OCI-M2 (cell line): ENCODE measurements at regions not wholly inside any gene's neighbourhood (a gene's known extent, or its start where the extent isn't known, plus 50 kb on each side); places are given as distances from the start of the nearest gene placed in this dataset.
"Not testable (repeated sequence)": the region's sequence is repeated elsewhere in the genome, so short reads cannot be mapped to it uniquely, and the experiment has no call there.

ENCODE experiments used
- DNase-seq: peaks from one replicate; lab custom pipeline; 2025; ENCODE audit not compliant: unreplicated experiment; lab: John Stamatoyannopoulos, UW

- no peak for DNase-seq
Measured at GRCh38 chr3:187540847-187541246, 129.3 kb downstream of the SST start.

GRCh38 chr3:187536185-187536584 is 134.0 kb downstream of the SST start:
- DNase-seq, result no peak

- no peak for DNase-seq
Measured at GRCh38 chr3:187533797-187534196, 136.4 kb downstream of the SST start.

DNA sequence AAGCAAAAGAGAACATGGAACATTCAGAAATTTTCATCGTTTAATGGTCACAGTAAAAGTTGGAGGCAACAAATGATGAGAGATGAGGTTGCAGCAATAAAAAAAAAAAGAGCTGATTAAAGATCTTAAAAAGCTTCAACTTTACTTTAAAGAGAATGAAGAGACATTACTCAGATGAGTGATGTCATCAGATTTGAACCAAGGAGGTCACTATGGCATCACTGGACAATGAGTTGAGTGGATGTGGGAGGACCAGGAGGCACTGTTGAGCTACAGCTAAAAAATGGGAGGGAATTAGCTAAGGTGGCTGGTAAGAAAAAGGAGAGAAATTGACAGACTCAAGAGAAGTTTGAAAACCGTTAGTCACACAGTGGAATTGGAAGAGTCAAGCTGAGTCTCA is 138.4 kb downstream of the SST start:
- DNase-seq, result no peak

DNA sequence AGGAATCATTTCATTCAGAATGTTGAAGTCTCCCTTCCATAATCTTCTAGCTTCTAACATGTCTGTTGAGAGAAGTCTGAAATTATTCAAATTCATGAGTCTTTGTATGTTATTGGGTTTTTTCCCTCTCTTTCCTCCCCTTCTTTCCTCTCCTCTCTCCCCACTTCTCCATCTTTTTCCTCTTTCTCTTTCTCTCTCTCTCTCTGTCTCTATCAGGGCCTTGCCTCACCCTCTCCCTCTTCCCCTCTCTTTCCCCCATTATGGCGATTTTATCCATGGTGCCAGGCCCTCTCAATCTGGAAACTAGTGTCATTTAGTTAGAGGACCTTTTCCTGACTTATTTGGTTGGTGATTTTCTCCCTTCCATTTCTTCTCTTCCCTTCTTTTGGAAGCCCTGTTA is 147.3 kb downstream of the SST start:
- peak; percentile 75 for DNase-seq

- peak; percentile 75 for DNase-seq
Measured at GRCh38 chr3:187522293-187522692, 147.9 kb downstream of the SST start.

- DNase-seq, result no peak
Measured at GRCh38 chr3:187521546-187521945, 148.6 kb downstream of the SST start.

- DNase-seq, result no peak
Measured at GRCh38 chr3:187520027-187520945, 149.9 kb downstream of the SST start.

GRCh38 chr3:187519428-187519890 is 150.7 kb downstream of the SST start:
- DNase-seq, result no peak

- DNase-seq, result no peak
Measured at GRCh38 chr3:187518616-187519015, 150.4 kb downstream of the RTP4 start.

DNA sequence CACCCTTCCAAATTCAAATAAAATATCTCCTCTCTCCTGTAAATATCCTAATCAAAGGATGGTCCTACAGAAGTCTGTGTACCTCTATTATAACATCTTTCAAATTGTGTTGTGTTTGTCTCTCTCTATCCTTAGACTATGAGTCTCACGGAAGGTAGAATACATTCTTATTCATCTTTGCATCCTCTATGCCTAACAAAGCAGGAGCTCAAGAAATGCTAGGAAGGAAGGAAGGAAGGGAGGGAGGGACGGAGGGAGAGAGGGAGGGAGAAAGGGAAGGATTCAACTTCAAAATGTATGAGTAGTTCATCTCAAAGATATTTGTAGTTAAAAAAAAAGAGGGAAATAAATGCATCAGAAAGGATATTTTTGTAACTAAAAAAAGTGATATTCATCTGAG is 150.0 kb downstream of the RTP4 start:
- no peak for DNase-seq

DNA sequence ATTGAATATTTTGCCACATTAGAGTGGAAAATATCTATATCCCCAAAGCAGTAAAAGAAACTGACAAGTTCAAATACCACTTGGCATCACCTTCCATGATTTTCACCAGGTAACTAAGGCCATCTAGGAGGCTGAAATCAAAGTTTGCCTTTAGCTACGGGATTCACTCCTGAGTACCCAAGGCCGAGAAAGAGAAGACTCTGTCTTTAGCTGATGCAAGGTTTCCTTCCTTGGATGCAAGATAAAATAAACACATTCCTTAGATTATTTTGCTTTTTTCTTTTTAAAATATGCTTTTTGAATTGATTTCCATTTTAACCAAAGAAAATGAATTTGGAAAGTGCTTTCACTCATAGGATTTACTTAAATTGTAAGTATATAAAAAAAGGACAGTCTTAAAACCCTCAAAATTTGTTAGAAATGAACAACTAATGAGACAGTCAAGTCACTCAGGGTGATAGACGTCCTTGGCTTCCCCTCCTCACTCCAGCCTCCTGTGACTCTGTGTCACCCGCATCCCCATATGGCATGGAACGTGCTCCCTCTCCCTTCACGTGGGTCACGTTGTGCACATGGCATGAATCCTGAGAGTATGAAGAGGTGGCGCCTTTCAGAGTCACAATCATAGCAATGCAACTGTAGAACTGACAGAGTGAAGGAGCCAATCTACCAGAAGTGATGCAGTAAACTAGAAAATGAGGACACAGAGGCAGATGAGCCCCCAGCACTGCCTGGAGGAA is 148.4 kb downstream of the RTP4 start:
- no peak for DNase-seq

DNA sequence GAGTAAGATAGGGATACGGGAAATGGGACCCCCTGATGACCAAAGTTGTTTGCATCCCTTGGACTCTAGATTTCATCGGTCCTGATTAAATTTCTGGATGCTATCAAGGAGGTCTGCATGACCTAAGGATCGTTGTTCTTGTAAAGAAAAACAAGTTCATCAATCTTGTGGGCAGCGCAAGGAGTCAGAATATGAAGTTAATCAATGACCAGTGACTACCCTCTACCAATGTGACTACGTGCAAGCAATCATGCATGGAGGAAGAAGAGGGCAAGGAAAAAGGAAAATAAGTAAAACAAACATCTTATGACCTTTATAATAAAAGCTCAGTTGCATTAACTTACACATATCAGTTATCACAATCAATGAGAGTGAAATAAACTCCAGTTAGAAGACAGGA is 139.7 kb downstream of the RTP4 start:
- DNase-seq, result no peak

DNA sequence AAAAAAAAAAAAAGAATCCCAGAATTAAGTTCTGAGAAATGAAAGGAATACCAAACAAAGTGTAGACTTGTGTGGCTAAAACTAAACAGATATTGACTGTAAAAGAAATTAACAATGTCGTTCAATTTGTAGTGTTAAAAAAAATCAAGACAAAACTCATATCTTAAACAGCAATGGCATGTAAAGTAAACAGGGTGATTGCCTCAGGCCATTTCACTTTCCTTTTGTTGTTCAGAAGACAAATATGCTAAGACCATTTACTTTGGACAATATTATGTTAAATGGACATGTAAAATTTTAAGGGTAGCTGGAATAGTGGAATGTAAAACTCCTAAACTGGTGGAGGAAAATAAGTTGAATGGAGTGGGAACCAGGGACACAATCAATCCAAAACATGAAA is 139.1 kb downstream of the RTP4 start:
- DNase-seq, result no peak

- DNase-seq, result no peak
Measured at GRCh38 chr3:187504435-187504834, 136.2 kb downstream of the RTP4 start.

DNA sequence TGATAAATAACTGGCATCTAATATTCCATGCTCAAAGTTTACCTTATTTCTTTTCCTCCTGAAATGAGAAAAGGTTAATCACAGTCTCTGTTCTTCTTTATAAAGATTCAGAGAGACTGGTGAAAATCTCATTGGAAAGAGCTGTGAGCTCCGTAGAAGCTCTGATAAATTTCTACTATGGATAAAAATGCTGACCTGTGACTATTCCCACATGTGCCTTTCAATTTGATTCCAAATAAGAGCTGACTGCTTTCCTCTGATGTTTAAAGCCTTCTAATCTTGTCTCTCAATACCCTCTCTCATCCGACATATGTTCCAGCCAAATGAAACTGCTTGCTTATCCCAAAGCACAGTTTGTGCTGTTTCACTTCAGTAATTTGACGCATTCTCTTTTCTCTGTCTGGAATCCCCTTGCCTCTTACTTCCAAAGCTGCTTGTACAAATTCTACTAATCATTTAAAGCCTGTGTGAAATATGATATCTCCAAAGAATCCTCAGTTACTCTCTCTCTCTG is 130.1 kb downstream of the RTP4 start:
- DNase-seq, result no peak

- DNase-seq, result no peak
Measured at GRCh38 chr3:187497052-187497451, 128.9 kb downstream of the RTP4 start.

DNA sequence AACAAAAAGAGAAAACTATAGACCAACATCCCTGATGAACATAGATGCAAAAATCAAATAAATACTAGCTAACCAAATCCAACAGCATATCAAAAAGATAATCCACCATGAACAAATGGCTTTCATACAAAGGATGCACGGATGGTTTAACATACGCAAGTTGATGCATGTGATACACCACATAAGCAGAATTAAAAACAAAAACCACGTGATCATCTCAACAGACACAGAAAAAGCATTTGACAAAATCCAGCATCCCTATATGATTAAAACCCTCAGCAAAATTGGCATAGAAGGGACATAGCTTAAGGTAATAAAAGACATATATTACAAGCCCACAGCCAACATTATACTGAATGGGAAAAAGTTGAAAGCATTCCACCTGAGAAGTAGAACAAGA is 125.9 kb downstream of the RTP4 start:
- DNase-seq, result not testable (repeated sequence)

DNA sequence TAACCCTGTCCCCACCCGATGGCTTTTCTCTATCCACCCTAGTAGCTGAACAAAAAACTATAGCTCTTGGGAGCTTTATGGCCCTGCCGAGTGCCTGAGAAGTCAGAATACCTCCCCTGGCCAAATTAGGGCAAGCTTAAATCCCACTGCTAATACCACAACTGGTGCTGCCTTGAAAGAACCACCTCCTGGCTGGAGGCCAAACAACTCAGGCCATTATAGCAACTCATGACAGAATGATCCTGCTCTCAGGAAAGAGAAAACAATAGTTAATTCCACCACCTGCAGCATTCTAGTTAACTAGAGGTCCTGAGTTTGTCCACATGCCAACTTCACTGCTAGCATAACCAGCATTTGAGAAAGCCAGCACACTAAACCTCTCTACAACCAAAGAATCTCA is 123.2 kb downstream of the RTP4 start:
- DNase-seq, result no peak

- DNase-seq, result no peak
Measured at GRCh38 chr3:187490366-187490765, 122.2 kb downstream of the RTP4 start.

DNA sequence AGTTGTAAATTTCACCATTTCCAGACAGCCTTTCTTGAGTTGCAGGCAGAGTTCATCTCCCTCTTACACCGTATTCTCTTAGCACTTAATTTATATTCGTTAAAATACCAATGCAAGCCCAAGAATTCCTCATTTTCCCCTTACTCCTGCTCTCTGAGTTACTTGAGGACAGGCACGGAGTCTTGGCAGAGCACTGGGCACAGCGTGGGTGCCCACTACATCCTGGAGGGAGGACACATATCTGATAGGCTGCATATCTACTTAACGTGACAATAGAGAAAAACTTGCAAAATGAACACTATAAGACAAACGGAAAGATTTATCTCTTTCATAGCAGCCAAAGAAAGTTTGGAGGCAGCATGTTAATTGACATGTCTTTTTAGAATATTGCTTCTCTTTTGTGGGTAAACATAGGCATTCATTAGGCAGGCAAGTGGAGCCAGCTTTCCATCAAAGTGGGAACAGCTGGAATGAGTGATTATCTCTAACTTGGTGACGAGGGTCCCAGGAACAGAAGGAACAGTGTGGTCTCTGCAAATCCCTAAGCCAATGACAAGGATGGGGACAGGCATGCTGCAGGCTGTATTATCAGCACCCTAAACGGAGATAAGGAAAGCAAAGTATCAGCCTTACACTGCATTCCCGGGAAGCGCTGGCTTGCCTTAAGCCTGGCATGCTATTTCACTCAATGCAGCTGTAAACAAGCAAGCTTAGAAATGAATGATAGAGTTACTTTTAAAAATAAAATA is 116.5 kb downstream of the RTP4 start:
- DNase-seq, result no peak
